Activated naive CD4-positive, alpha-beta T cell treated with anti-CD3 and anti-CD28 coated beads for 36 hours (primary cell): ENCODE measurements at regions not wholly inside any gene's neighbourhood (a gene's known extent, or its start where the extent isn't known, plus 50 kb on each side); places are given as distances from the start of the nearest gene placed in this dataset.

Source experiments
- CTCF ChIA-PET: fragments of 350-600 bp; sonication (Branson Sonifier 250); formaldehyde crosslinking; loops from one replicate; lab custom pipeline; 2021; ENCODE audit warnings: antibody characterized with exemption; lab: Charles Lee
- DNase-seq: peaks from one replicate; pipeline ENCODE4 v3.0.0-alpha.2; 2020
- H3K27ac Mint-ChIP-seq: one replicate; pipeline ENCODE4 v1.8.0; 2021; ENCODE audit warnings: mild to moderate bottlenecking, mixed read lengths
- H3K27me3 Mint-ChIP-seq: one replicate; pipeline ENCODE4 v1.8.0; 2021; ENCODE audit warnings: low read depth, mixed read lengths
- H3K36me3 Mint-ChIP-seq: one replicate; pipeline ENCODE4 v1.8.0; 2021; ENCODE audit warnings: low read depth, mixed read lengths
- H3K4me1 Mint-ChIP-seq: one replicate; pipeline ENCODE4 v1.8.0; 2021; ENCODE audit warnings: low read depth, mixed read lengths
- H3K4me3 Mint-ChIP-seq: one replicate; pipeline ENCODE4 v1.8.0; 2021; ENCODE audit warnings: mild to moderate bottlenecking, moderate library complexity, mixed read lengths
- H3K9me3 Mint-ChIP-seq: one replicate; pipeline ENCODE4 v1.8.0; 2021; ENCODE audit warnings: mixed read lengths
- intact Hi-C: fragments of 100-400 bp; cut with micrococcal nuclease; formaldehyde crosslinking; loops from one replicate; pipeline ENCODE4 v1.15.1; 2023

DNA sequence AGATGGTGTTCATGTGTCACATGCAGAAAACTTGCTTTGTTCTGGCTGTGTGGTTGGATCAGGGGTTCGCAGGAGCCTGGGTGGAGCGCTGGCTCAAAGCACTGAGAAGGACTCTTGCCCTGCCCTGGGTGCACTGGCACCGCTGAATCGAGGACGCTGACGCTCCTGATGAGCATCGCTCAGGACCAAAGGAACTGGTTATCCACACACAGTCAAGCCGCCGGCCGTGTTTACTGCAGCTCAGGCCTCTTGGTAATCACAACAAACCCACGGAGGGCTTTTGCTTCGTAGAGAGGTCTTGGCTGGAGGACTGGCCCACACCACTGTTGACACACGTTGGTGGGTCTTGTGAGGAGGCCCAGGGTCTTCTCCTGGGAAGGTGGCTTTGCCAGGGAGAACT, 299.4 kb upstream of the IRX2 start:
- DNase-seq, result no peak
- Mint-ChIP-seq H3K4me3 (no peak overlapping the region), H3K36me3 (no peaks in the 10 kb centered on the region), H3K27me3 (no peaks in the 10 kb centered on the region), H3K9me3 (peaks cover 8% of the 10 kb centered on the region), H3K4me1 (no peaks in the 10 kb centered on the region), H3K27ac (no peak overlapping the region)
- CTCF ChIA-PET, result no interaction called here
- intact Hi-C loops, result no loop called here

DNA sequence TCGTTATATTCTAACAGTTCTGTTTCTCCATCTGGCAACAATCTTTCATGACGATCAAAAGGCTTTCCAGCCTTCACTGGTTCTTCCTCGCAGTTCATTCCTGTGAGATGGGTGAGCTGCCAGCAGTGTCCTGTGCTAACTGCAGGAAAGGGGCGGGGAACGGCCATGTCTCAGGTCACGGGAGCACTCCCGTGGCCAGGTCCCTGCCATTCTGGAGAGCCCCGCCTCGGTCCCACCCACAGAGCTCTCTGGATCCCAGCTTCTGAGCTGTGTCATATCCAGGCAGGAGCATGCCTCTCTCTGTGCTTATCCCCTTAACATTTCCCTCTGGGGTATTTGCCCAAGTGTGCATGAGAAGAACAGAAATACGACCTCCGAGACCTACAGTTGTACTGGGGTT, 297.8 kb upstream of the IRX2 start:
- CTCF ChIA-PET, result no interaction called here
- no peaks in the 10 kb centered on the region for H3K27me3 Mint-ChIP-seq
- H3K4me3 Mint-ChIP-seq, result no peak overlapping the region
- peaks cover 3% of the 10 kb centered on the region for H3K9me3 Mint-ChIP-seq
- intact Hi-C loops, result no loop called here
- no peak for DNase-seq
- no peaks in the 10 kb centered on the region for H3K36me3 Mint-ChIP-seq
- no peak overlapping the region for H3K27ac Mint-ChIP-seq
- H3K4me1 Mint-ChIP-seq, result no peaks in the 10 kb centered on the region

GRCh38 chr5:3047212-3047774, 295.8 kb upstream of the IRX2 start:
- no peaks in the 10 kb centered on the region for H3K4me1 Mint-ChIP-seq
- DNase-seq, result no peak
- H3K4me3 Mint-ChIP-seq, result no peak overlapping the region
- CTCF ChIA-PET, result no interaction called here
- H3K36me3 Mint-ChIP-seq, result no peaks in the 10 kb centered on the region
- intact Hi-C loops, result no loop called here
- H3K27ac Mint-ChIP-seq, result no peak overlapping the region
- no peaks in the 10 kb centered on the region for H3K27me3 Mint-ChIP-seq
- no peaks in the 10 kb centered on the region for H3K9me3 Mint-ChIP-seq

- Mint-ChIP-seq H3K27ac (no peak overlapping the region), H3K9me3 (no peaks in the 10 kb centered on the region), H3K4me1 (no peaks in the 10 kb centered on the region), H3K4me3 (no peak overlapping the region), H3K36me3 (no peaks in the 10 kb centered on the region), H3K27me3 (no peaks in the 10 kb centered on the region)
- intact Hi-C loops, result no loop called here
- CTCF ChIA-PET, result no interaction called here
- no peak for DNase-seq
These were observed 292.1 kb upstream of the IRX2 start for GRCh38 chr5:3043600-3043999.

GRCh38 chr5:3041001-3041400, 289.5 kb upstream of the IRX2 start:
- CTCF ChIA-PET, result no interaction called here

DNA sequence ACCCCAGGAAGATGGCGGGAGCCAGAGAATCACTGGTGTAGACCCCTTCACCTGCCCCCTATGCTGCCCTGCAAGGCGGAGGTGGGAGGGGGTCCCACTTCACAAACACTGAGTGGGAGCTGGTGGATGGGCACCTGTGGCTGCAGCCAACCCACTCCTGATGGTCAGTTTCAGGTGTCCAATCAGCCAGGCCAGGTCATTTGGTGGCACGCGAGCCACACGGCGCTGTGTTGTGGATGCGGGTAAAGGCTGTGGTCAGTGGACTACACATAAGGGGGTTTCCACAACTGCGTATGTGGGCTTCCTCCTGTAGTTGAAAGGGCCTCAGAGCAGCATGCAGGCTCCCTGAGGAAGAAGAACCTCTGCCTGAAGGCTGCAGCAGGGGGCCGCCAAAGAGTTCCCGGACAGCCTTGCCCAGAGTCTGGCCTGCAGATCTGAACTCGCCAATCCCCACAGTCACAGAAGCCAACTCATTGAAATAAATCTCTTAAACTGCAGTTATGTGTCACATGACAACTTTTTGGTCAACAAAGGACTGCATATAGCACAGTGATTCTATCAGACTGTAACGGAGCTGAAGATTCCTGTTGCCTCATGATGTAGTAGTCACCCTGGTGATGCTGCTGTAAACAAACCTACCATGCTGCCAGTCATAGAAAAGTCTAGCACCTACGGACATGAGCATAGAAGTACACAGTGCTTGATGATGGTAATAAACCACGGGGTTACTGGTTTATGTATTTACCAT, 284.7 kb upstream of the IRX2 start:
- Mint-ChIP-seq H3K27ac (no peak overlapping the region), H3K27me3 (no peaks in the 10 kb centered on the region), H3K4me3 (no peak overlapping the region), H3K9me3 (peaks cover 5% of the 10 kb centered on the region), H3K36me3 (no peaks in the 10 kb centered on the region), H3K4me1 (no peaks in the 10 kb centered on the region)
- CTCF ChIA-PET, result no interaction called here
- intact Hi-C loops, result no loop called here
- no peak for DNase-seq

More at GRCh38 chr5:3041001-3041400, 289.5 kb upstream of the IRX2 start:
- H3K9me3 Mint-ChIP-seq, result peaks cover 2% of the 10 kb centered on the region
- H3K36me3 Mint-ChIP-seq, result no peaks in the 10 kb centered on the region
- intact Hi-C loops, result no loop called here
- no peak overlapping the region for H3K4me3 Mint-ChIP-seq
- no peak overlapping the region for H3K27ac Mint-ChIP-seq
- H3K27me3 Mint-ChIP-seq, result no peaks in the 10 kb centered on the region
- DNase-seq, result no peak
- H3K4me1 Mint-ChIP-seq, result no peaks in the 10 kb centered on the region

GRCh38 chr5:3035452-3035851, 284.0 kb upstream of the IRX2 start:
- Mint-ChIP-seq H3K4me1 (no peaks in the 10 kb centered on the region), H3K36me3 (no peaks in the 10 kb centered on the region), H3K27ac (no peak overlapping the region), H3K9me3 (peaks cover 10% of the 10 kb centered on the region), H3K4me3 (no peak overlapping the region), H3K27me3 (no peaks in the 10 kb centered on the region)
- CTCF ChIA-PET, result no interaction called here
- intact Hi-C loops, result no loop called here
- no peak for DNase-seq

DNA sequence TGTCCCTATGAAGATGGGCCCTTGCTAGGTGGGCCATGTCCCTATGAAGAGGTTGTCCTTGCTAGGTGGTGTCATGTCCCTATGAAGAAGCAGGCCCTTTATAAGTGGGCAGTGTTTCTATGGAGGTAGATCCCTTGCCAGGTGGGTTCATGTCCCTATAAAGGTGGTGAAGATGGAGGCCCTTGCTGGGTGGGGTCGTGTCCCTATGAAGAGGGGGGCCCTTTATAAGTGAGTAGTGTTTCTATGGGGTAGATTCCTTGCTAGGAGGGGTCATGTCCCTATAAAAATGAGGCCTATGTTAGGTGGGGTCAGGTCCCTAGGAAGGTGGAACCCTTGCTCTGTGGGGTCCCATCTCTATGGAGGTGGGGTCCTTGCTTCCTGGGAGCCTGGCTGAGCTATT, 283.4 kb upstream of the IRX2 start:
- H3K4me3 Mint-ChIP-seq, result no peak overlapping the region
- peaks cover 10% of the 10 kb centered on the region for H3K9me3 Mint-ChIP-seq
- intact Hi-C loops, result no loop called here
- no peaks in the 10 kb centered on the region for H3K36me3 Mint-ChIP-seq
- no peaks in the 10 kb centered on the region for H3K4me1 Mint-ChIP-seq
- H3K27me3 Mint-ChIP-seq, result no peaks in the 10 kb centered on the region
- CTCF ChIA-PET, result no interaction called here
- H3K27ac Mint-ChIP-seq, result no peak overlapping the region
- no peak for DNase-seq

- CTCF ChIA-PET, result no interaction called here
- intact Hi-C loops, result no loop called here
- Mint-ChIP-seq H3K27ac (no peak overlapping the region), H3K4me3 (no peak overlapping the region), H3K4me1 (no peaks in the 10 kb centered on the region), H3K9me3 (peaks cover 10% of the 10 kb centered on the region), H3K27me3 (no peaks in the 10 kb centered on the region), H3K36me3 (no peaks in the 10 kb centered on the region)
- DNase-seq, result no peak
These were observed 283.0 kb upstream of the IRX2 start for GRCh38 chr5:3034449-3034848.

DNA sequence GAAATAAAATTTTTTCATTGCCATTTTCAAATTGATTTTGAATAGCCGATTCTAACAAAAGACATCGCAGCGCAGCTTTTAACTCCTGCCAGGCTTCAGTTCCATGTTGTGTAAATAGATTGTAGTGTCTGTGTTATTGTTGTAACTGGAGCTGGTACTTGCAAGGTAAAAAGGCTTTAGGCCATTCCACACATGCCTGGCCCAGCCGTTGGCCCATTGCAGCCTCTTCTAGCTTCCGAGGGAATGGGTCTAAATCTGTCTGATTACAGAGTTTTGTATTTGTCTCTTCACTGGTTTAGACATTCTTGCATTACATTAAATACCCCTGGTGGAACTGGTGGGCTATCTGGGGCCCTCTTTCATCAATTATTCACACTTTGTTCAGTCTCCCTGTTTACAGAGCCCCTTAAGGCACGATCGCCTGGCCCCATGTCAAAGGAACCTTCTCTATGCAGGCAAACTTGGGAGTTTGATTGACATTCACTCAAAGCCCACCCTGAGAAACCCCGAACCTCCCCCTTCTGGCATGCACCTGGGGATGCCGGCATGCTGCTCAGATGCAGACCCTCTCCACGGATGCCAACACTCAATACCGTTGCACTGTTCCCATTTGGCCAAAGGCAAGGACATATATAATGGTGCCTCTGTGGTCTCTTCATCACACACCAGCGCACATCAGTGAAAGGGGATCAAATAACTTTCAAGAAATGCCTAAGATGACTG, 281.7 kb upstream of the IRX2 start:
- no peak for DNase-seq
- no peak overlapping the region for H3K4me3 Mint-ChIP-seq
- no peaks in the 10 kb centered on the region for H3K4me1 Mint-ChIP-seq
- H3K36me3 Mint-ChIP-seq, result no peaks in the 10 kb centered on the region
- CTCF ChIA-PET, result no interaction called here
- peaks cover 8% of the 10 kb centered on the region for H3K9me3 Mint-ChIP-seq
- H3K27me3 Mint-ChIP-seq, result no peaks in the 10 kb centered on the region
- no peak overlapping the region for H3K27ac Mint-ChIP-seq
- intact Hi-C loops, result no loop called here

- Mint-ChIP-seq H3K27ac (no peak overlapping the region), H3K4me1 (no peaks in the 10 kb centered on the region)
These were observed 281.0 kb upstream of the IRX2 start for GRCh38 chr5:3032513-3032912.

DNA sequence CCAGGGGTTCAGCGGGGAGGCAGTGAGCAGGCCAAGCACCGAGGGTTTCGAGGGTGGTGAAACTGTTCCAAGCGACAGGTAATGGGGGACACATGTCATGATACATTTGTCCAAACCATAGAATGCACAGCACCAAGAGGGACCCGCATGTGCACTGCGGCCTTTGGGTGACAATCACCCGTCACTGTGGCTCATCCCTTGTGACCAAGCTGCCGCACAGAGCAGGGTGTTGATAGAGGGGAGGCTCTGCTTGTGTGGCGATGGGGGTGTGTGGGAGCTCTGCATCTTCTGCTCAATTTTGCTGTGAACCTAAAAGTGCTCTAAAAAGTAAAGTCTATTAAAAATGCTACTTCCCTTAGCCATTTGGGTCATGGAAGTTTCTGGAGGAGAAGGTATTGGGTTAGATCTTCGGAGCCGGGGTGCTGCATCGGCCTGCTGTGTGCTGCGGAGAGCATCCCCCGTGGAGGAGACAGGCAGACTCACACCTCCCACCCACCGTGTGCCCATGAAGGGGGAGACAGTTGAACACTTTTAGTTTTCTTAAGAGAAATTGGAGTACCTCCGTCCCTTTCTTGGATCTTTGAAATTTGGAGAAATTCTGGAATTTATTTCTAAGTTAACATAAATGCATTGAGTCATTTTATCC, 280.4 kb upstream of the IRX2 start:
- no peak for DNase-seq
- Mint-ChIP-seq H3K36me3 (no peaks in the 10 kb centered on the region), H3K27me3 (no peaks in the 10 kb centered on the region), H3K4me1 (no peaks in the 10 kb centered on the region), H3K4me3 (no peak overlapping the region), H3K9me3 (peaks cover 8% of the 10 kb centered on the region), H3K27ac (no peak overlapping the region)
- intact Hi-C loops, result no loop called here
- CTCF ChIA-PET, result no interaction called here

More at GRCh38 chr5:3032513-3032912, 281.0 kb upstream of the IRX2 start:
- H3K36me3 Mint-ChIP-seq, result no peaks in the 10 kb centered on the region
- intact Hi-C loops, result no loop called here
- no peaks in the 10 kb centered on the region for H3K27me3 Mint-ChIP-seq
- peaks cover 8% of the 10 kb centered on the region for H3K9me3 Mint-ChIP-seq
- H3K4me3 Mint-ChIP-seq, result no peak overlapping the region
- no peak for DNase-seq
- CTCF ChIA-PET, result no interaction called here
